Neuronal stem cell (in vitro differentiated cells): ENCODE measurements at regions not wholly inside any gene's neighbourhood (a gene's known extent, or its start where the extent isn't known, plus 50 kb on each side); places are given as distances from the start of the nearest gene placed in this dataset.

Experiments used
- DNase-seq: peaks from one replicate; pipeline ENCODE4 v3.0.0-alpha.2; 2013; ENCODE audit warnings: low spot score
- H2AFZ ChIP-seq: one replicate; pipeline ENCODE4 v1.6.1; 2013; ENCODE audit warnings: mild to moderate bottlenecking, low read length, inconsistent platforms
- H2AK5ac ChIP-seq: 2 replicates; pipeline ENCODE4 v1.6.1; 2013; ENCODE audit warnings: low read depth, mild to moderate bottlenecking, inconsistent platforms, low read length, moderate library complexity, mixed read lengths
- H2BK120ac ChIP-seq: 2 replicates; pipeline ENCODE4 v1.6.1; 2013; ENCODE audit warnings: low read depth, mild to moderate bottlenecking, inconsistent platforms, low read length, moderate library complexity, mixed read lengths
- H2BK12ac ChIP-seq: one replicate; pipeline ENCODE4 v1.6.1; 2013; ENCODE audit warnings: low read length, inconsistent platforms
- H2BK15ac ChIP-seq: 2 replicates; pipeline ENCODE4 v1.6.1; 2013; ENCODE audit warnings: mild to moderate bottlenecking, low read length, inconsistent platforms, mixed read lengths
- H2BK5ac ChIP-seq: one replicate; pipeline ENCODE4 v1.6.1; 2013; ENCODE audit warnings: inconsistent platforms, mild to moderate bottlenecking, low read length, moderate library complexity
- H3K14ac ChIP-seq: one replicate; pipeline ENCODE4 v1.6.1; 2013; ENCODE audit warnings: low read length, inconsistent platforms
- H3K18ac ChIP-seq: 2 replicates; pipeline ENCODE4 v1.6.1; 2013; ENCODE audit warnings: low read length, inconsistent platforms
- H3K23ac ChIP-seq: 2 replicates; pipeline ENCODE4 v1.6.1; 2013; ENCODE audit warnings: low read depth, mild to moderate bottlenecking, mixed read lengths, low read length, inconsistent platforms; ENCODE audit not compliant: poor library complexity
- H3K27ac ChIP-seq: replicated peaks from 3 replicates; pipeline ENCODE4 v1.5.1; 2013; ENCODE audit warnings: low read length, inconsistent platforms
- H3K27me3 ChIP-seq, 3 experiments: 2 replicates each; pipeline ENCODE4 v1.6.1; 2013; ENCODE audit warnings: low read length in 3 of 3, mild to moderate bottlenecking in 2 of 3, inconsistent platforms in 1 of 3, low read depth in 1 of 3, mixed read lengths in 1 of 3, moderate library complexity in 1 of 3; ENCODE audit not compliant: control insufficient read depth in 3 of 3, insufficient read depth in 3 of 3
- H3K36me3 ChIP-seq, 2 donors: replicated peaks in 1 of 2; 2 replicates each; pipeline ENCODE4 v1.6.1; 2013; ENCODE audit warnings: low read length in 2 of 2; ENCODE audit not compliant: control insufficient read depth in 2 of 2, insufficient read depth in 2 of 2
- H3K4ac ChIP-seq: 2 replicates; pipeline ENCODE4 v1.6.1; 2013; ENCODE audit warnings: inconsistent platforms, mild to moderate bottlenecking, low read length, moderate library complexity
- H3K4me1 ChIP-seq, 2 donors: 1 replicate in 1 of 2; 2 replicates in 1 of 2; pipeline ENCODE4 v1.6.1; 2013; ENCODE audit warnings: low read length in 2 of 2, low read depth in 1 of 2; ENCODE audit not compliant: control insufficient read depth in 2 of 2, insufficient read depth in 1 of 2
- H3K4me2 ChIP-seq: one replicate; pipeline ENCODE4 v1.6.1; 2013; ENCODE audit warnings: mild to moderate bottlenecking, low read length, inconsistent platforms; ENCODE audit not compliant: insufficient read depth, poor library complexity, severe bottlenecking
- H3K4me3 ChIP-seq, 2 donors: 2 replicates each; pipeline ENCODE4 v1.5.1; 2013; ENCODE audit warnings: low read length in 2 of 2, mild to moderate bottlenecking in 2 of 2, inconsistent platforms in 1 of 2, moderate library complexity in 1 of 2
- H3K79me1 ChIP-seq: one replicate; pipeline ENCODE4 v1.6.1; 2013; ENCODE audit warnings: low read depth, mild to moderate bottlenecking, inconsistent platforms, low read length, moderate library complexity
- H3K9ac ChIP-seq: one replicate; pipeline ENCODE4 v1.6.1; 2013; ENCODE audit warnings: mild to moderate bottlenecking, low read depth, low read length, inconsistent platforms; ENCODE audit not compliant: poor library complexity
- H3K9me3 ChIP-seq, 2 donors: replicated peaks in 1 of 2; 2 replicates each; pipeline versions ENCODE3 to v1.6.1; 2013; ENCODE audit warnings: low read length in 2 of 2, mild to moderate bottlenecking in 2 of 2, inconsistent platforms in 1 of 2, low read depth in 1 of 2, mixed read lengths in 1 of 2, moderate library complexity in 1 of 2; ENCODE audit not compliant: control insufficient read depth in 2 of 2, insufficient read depth in 1 of 2
- H4K8ac ChIP-seq: one replicate; pipeline ENCODE4 v1.6.1; 2013; ENCODE audit warnings: low read depth, mild to moderate bottlenecking, inconsistent platforms, low read length, moderate library complexity
- H4K91ac ChIP-seq: one replicate; pipeline ENCODE4 v1.6.1; 2013; ENCODE audit warnings: low read length, low read depth, mild to moderate bottlenecking, inconsistent platforms; ENCODE audit not compliant: poor library complexity
- WGBS, 2 donors: extraction: QIAGEN DNeasy Blood & Tissue Kit; methylation state at CpG; one replicate each; pipeline ENCODE4 v1.1.7; 2013; ENCODE audit warnings: missing lambda C conversion rate in 2 of 2, mixed read lengths in 1 of 2; ENCODE audit not compliant: insufficient read length in 2 of 2, insufficient replicate concordance in 1 of 2; ENCODE audit errors: extremely low coverage in 2 of 2; 5-methylcytosine and 5-hydroxymethylcytosine counted together

GRCh38 chrX:67780694-67781109 lies 236.9 kb downstream of the AR start:
- no peak overlapping the region for H4K91ac ChIP-seq
- no peaks in the 10 kb centered on the region for H3K36me3 ChIP-seq
- no peak overlapping the region for H3K23ac ChIP-seq
- H2AFZ ChIP-seq, result peak overlapping the region; percentile 59
- no peaks in the 10 kb centered on the region for H3K9me3 ChIP-seq
- H3K79me1 ChIP-seq, result no peaks in the 10 kb centered on the region
- H3K9ac ChIP-seq, result no peak overlapping the region
- H2BK120ac ChIP-seq, result no peak overlapping the region
- H3K4ac ChIP-seq, result no peak overlapping the region
- H2BK15ac ChIP-seq, result no peak overlapping the region
- no peak overlapping the region for H3K14ac ChIP-seq
- no peak overlapping the region for H2BK12ac ChIP-seq
- no peak overlapping the region for H3K18ac ChIP-seq
- peaks cover 0 to 4% (median 0%) of the 10 kb centered on the region in 3 experiments for H3K27me3 ChIP-seq
- no peak overlapping the region for H3K4me3 ChIP-seq
- DNase-seq, result no peak
- H2AK5ac ChIP-seq, result no peak overlapping the region
- no peaks in the 10 kb centered on the region for H3K4me1 ChIP-seq
- WGBS, 2 donors, result no CpG with 5 or more reads among the region's 2 CpGs
- no peak overlapping the region for H4K8ac ChIP-seq
- H3K27ac ChIP-seq, result no peak overlapping the region
- no peak overlapping the region for H2BK5ac ChIP-seq
- H3K4me2 ChIP-seq, result no peak overlapping the region

GRCh38 chrX:67781132-67781531 lies 237.3 kb downstream of the AR start:
- no peak for DNase-seq
- WGBS, 2 donors, result no CpG with 5 or more reads among the region's 3 CpGs

GRCh38 chrX:67784712-67785111 lies 240.9 kb downstream of the AR start:
- H2AK5ac ChIP-seq, result no peak overlapping the region
- no peak overlapping the region for H3K4me2 ChIP-seq
- H3K23ac ChIP-seq, result no peak overlapping the region
- H3K27me3 ChIP-seq, result peaks cover 0 to 4% (median 0%) of the 10 kb centered on the region in 3 experiments
- no peak overlapping the region for H2AFZ ChIP-seq
- no peaks in the 10 kb centered on the region for H3K4me1 ChIP-seq
- H3K18ac ChIP-seq, result no peak overlapping the region
- H3K14ac ChIP-seq, result no peak overlapping the region
- no peak overlapping the region for H2BK15ac ChIP-seq
- H3K4me3 ChIP-seq, result no peak overlapping the region
- H3K9me3 ChIP-seq, result no peaks in the 10 kb centered on the region
- no peaks in the 10 kb centered on the region for H3K79me1 ChIP-seq
- H3K9ac ChIP-seq, result no peak overlapping the region
- H3K36me3 ChIP-seq, result no peaks in the 10 kb centered on the region
- DNase-seq, result no peak
- WGBS, 2 donors, result no CpG with 5 or more reads among the region's 2 CpGs
- no peak overlapping the region for H3K4ac ChIP-seq
- H2BK12ac ChIP-seq, result no peak overlapping the region
- H4K8ac ChIP-seq, result no peak overlapping the region
- no peak overlapping the region for H3K27ac ChIP-seq
- H2BK5ac ChIP-seq, result no peak overlapping the region
- no peak overlapping the region for H4K91ac ChIP-seq
- no peak overlapping the region for H2BK120ac ChIP-seq

More at GRCh38 chrX:67781132-67781531, 237.3 kb downstream of the AR start:
- H3K27me3 ChIP-seq, result peaks cover 0 to 4% (median 0%) of the 10 kb centered on the region in 3 experiments
- H2AK5ac ChIP-seq, result no peak overlapping the region
- no peak overlapping the region for H4K91ac ChIP-seq
- H2BK12ac ChIP-seq, result no peak overlapping the region
- H3K23ac ChIP-seq, result no peak overlapping the region
- H2BK15ac ChIP-seq, result no peak overlapping the region
- H3K36me3 ChIP-seq, result no peaks in the 10 kb centered on the region
- no peak overlapping the region for H3K27ac ChIP-seq
- no peak overlapping the region for H3K4me2 ChIP-seq
- no peak overlapping the region for H4K8ac ChIP-seq
- no peak overlapping the region for H2BK5ac ChIP-seq
- H3K18ac ChIP-seq, result no peak overlapping the region
- no peak overlapping the region for H3K9ac ChIP-seq
- no peak overlapping the region for H3K4me3 ChIP-seq
- no peaks in the 10 kb centered on the region for H3K4me1 ChIP-seq
- no peaks in the 10 kb centered on the region for H3K9me3 ChIP-seq
- H2AFZ ChIP-seq, result peak overlapping the region; percentile 59
- H2BK120ac ChIP-seq, result no peak overlapping the region
- H3K79me1 ChIP-seq, result no peaks in the 10 kb centered on the region
- H3K14ac ChIP-seq, result no peak overlapping the region
- H3K4ac ChIP-seq, result no peak overlapping the region

GRCh38 chrX:67787196-67787595 lies 243.4 kb downstream of the AR start:
- Histone ChIP-seq H3K4me2 (no peak overlapping the region), H3K36me3 (no peaks in the 10 kb centered on the region), H2BK15ac (no peak overlapping the region), H2BK12ac (no peak overlapping the region), H3K23ac (no peak overlapping the region), H2BK5ac (no peak overlapping the region), H4K8ac (no peak overlapping the region), H4K91ac (no peak overlapping the region), H2AK5ac (no peak overlapping the region), H3K9ac (no peak overlapping the region), H3K9me3 (no peaks in the 10 kb centered on the region), H3K18ac (no peak overlapping the region), H2AFZ (no peak overlapping the region), H3K27ac (no peak overlapping the region), H3K4ac (no peak overlapping the region), H2BK120ac (no peak overlapping the region), H3K79me1 (no peaks in the 10 kb centered on the region), H3K4me3 (no peak overlapping the region), H3K4me1 (no peaks in the 10 kb centered on the region), H3K14ac (no peak overlapping the region), H3K27me3 (peaks cover 0 to 4% (median 0%) of the 10 kb centered on the region in 3 experiments)
- WGBS, 2 donors, result no CpG with 5 or more reads among the region's 2 CpGs
- DNase-seq, result no peak
